ENCODE measurements at regions not wholly inside any gene's neighbourhood (a gene's known extent, or its start where the extent isn't known, plus 50 kb on each side); places are given as distances from the start of the nearest gene placed in this dataset.
A peak's percentile ranks its signal among the peaks of the same experiment; 100 is the strongest.

DNA sequence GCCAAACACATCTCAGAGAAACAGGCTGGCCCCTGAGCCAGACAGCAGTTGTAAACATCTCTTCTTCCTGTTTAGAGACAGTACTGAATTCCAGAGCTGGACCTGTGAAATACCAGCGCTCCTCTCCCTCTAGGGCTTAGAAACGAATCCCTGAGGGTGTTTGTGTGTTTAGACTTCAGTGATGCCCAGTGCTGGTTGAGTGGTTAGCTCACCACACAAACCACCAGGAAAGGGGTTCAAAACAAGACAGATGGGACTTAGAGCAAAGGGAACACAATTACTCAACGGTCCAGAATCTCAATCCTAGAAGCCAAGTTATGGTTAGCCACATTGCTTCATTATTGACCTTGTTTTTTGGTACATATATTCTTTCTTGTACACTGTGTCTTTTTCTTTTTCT is 108.7 kb upstream of the TMEM170B start:
- Histone ChIP-seq H3K27me3 (replicated peaks; ENCODE audit: control insufficient read depth, insufficient read depth, low read length) (no peaks in the 10 kb centered on the region), H3K4me3 (replicated peaks; ENCODE audit: low read depth, low read length) (no peak overlapping the region), H3K36me3 (ENCODE audit: control insufficient read depth, insufficient read depth, low read length) (no peaks in the 10 kb centered on the region)
- peak; percentile 48 for DNase-seq (ENCODE audit: extremely low read depth, insufficient read length)
- TF ChIP-seq, protein P1, sequence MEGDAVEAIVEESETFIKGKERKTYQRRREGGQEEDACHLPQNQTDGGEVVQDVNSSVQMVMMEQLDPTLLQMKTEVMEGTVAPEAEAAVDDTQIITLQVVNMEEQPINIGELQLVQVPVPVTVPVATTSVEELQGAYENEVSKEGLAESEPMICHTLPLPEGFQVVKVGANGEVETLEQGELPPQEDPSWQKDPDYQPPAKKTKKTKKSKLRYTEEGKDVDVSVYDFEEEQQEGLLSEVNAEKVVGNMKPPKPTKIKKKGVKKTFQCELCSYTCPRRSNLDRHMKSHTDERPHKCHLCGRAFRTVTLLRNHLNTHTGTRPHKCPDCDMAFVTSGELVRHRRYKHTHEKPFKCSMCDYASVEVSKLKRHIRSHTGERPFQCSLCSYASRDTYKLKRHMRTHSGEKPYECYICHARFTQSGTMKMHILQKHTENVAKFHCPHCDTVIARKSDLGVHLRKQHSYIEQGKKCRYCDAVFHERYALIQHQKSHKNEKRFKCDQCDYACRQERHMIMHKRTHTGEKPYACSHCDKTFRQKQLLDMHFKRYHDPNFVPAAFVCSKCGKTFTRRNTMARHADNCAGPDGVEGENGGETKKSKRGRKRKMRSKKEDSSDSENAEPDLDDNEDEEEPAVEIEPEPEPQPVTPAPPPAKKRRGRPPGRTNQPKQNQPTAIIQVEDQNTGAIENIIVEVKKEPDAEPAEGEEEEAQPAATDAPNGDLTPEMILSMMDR (IDR thresholded peaks at IDR 0.05; ENCODE audit: insufficient read depth, low read length, poor library complexity, severe bottlenecking) = no peak

- Histone ChIP-seq H3K27me3 (replicated peaks; ENCODE audit: control insufficient read depth, insufficient read depth, low read length) (no peaks in the 10 kb centered on the region), H3K36me3 (ENCODE audit: control insufficient read depth, insufficient read depth, low read length) (no peaks in the 10 kb centered on the region), H3K4me3 (replicated peaks; ENCODE audit: low read depth, low read length) (no peak overlapping the region)
- TF ChIP-seq, protein P1 (IDR thresholded peaks at IDR 0.05; ENCODE audit: insufficient read depth, low read length, poor library complexity, severe bottlenecking) = no peak
- no peak for DNase-seq (ENCODE audit: extremely low read depth, insufficient read length)
Measured at GRCh38 chr6:11428371-11428770, 109.2 kb upstream of the TMEM170B start.

GRCh38 chr6:11427723-11428245 is 109.8 kb upstream of the TMEM170B start:
- no peak for DNase-seq (ENCODE audit: extremely low read depth, insufficient read length)
- Histone ChIP-seq H3K36me3 (ENCODE audit: control insufficient read depth, insufficient read depth, low read length) (no peaks in the 10 kb centered on the region), H3K4me3 (replicated peaks; ENCODE audit: low read depth, low read length) (no peak overlapping the region), H3K27me3 (replicated peaks; ENCODE audit: control insufficient read depth, insufficient read depth, low read length) (no peaks in the 10 kb centered on the region)
- TF ChIP-seq, protein P1 (IDR thresholded peaks at IDR 0.05; ENCODE audit: insufficient read depth, low read length, poor library complexity, severe bottlenecking) = no peak

GRCh38 chr6:11427091-11427722 is 110.3 kb upstream of the TMEM170B start:
- TF ChIP-seq, protein P1 (IDR thresholded peaks at IDR 0.05; ENCODE audit: insufficient read depth, low read length, poor library complexity, severe bottlenecking) = no peak
- no peaks in the 10 kb centered on the region for H3K27me3 ChIP-seq (replicated peaks; ENCODE audit: control insufficient read depth, insufficient read depth, low read length)
- H3K4me3 ChIP-seq (replicated peaks; ENCODE audit: low read depth, low read length) = no peak overlapping the region
- no peak for DNase-seq (ENCODE audit: extremely low read depth, insufficient read length)
- no peaks in the 10 kb centered on the region for H3K36me3 ChIP-seq (ENCODE audit: control insufficient read depth, insufficient read depth, low read length)

GRCh38 chr6:11426571-11426970 is 111.0 kb upstream of the TMEM170B start:
- H3K36me3 ChIP-seq (ENCODE audit: control insufficient read depth, insufficient read depth, low read length) = no peaks in the 10 kb centered on the region
- no peak overlapping the region for H3K4me3 ChIP-seq (replicated peaks; ENCODE audit: low read depth, low read length)
- TF ChIP-seq, protein P1 (IDR thresholded peaks at IDR 0.05; ENCODE audit: insufficient read depth, low read length, poor library complexity, severe bottlenecking) = no peak
- DNase-seq (ENCODE audit: extremely low read depth, insufficient read length) = no peak
- no peaks in the 10 kb centered on the region for H3K27me3 ChIP-seq (replicated peaks; ENCODE audit: control insufficient read depth, insufficient read depth, low read length)
